Right atrium auricular region (tissue), 2 donors: ENCODE measurements at regions not wholly inside any gene's neighbourhood (a gene's known extent, or its start where the extent isn't known, plus 50 kb on each side); places are given as distances from the start of the nearest gene placed in this dataset.

Source experiments
- DNase-seq: peaks from one replicate; pipeline ENCODE4 v3.0.0-alpha.2; 2019; ENCODE audit warnings: low spot score
- H3K27ac ChIP-seq, 2 donors: fragments of 200-600 bp; sonication (generic); 1 replicate in 1 of 2; 2 replicates in 1 of 2; pipeline ENCODE4 v1.5.1; 2016 to 2019
- H3K27me3 ChIP-seq, 2 donors: fragments of 200-600 bp; sonication (generic); one replicate each; pipeline versions ENCODE4 v1.5.1 to v1.6.0; 2017 to 2019
- H3K36me3 ChIP-seq: fragments of 200-600 bp; sonication (generic); one replicate; pipeline ENCODE4 v1.5.1; 2016
- H3K4me1 ChIP-seq, 2 donors: fragments of 200-600 bp; sonication (generic); one replicate each; pipeline versions ENCODE4 v1.5.1 to v1.6.0; 2017 to 2019
- H3K4me3 ChIP-seq, 2 donors: fragments of 200-600 bp; sonication (generic); 1 replicate in 1 of 2; 2 replicates in 1 of 2; pipeline ENCODE4 v1.5.1; 2017 to 2019; ENCODE audit warnings: mild to moderate bottlenecking in 1 of 2, moderate library complexity in 1 of 2
- H3K9me3 ChIP-seq, 2 donors: fragments of 200-600 bp; sonication (generic); one replicate each; pipeline ENCODE4 v1.5.1; 2019
- TF ChIP-seq, protein P1 (sequence below), 2 donors: fragments of 200-600 bp; sonication (generic); IDR thresholded peaks; one replicate each; pipeline ENCODE4 v1.5.1; 2019; ENCODE audit warnings: antibody characterized with exemption in 2 of 2

DNA sequence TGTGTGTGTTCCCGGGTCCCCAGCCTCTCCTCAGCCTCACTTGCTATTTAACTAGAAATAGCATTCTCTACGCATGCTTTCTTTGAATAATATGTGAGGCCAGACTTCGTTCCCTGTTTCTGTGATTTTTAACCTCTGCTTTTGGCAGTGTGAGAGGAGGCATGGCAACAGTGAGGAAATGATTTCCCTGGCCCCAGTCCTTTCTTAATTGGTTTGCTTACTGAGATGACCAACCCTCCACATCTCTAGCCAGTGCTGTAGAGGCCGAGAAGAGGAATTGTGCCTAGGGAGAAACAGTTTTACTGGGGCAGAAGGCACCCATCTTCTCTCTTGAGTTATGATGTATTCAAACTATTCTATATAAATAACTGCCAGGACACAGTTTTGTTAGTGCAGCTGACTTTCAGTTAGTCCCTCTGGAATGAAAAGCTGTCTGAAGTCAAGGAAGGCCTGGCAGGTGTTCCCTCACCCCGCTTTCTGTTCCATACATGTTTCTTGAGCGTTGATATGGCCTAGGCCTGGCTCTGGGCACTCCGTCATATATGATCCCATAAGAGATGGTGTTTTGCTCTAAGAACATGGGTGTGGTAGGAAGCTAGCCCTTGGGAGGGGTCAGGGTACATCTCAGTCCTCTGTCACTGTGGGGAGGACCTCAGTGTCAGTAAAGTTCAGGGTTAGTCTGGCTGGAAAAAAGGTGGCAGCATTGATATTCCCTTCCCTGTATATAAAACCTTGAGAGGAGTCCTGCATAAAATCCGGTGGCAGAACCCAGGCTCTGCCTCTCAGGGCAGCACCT lies 73.7 kb upstream of the NPAS1 start:
- no peaks in the 10 kb centered on the region for H3K9me3 ChIP-seq
- peaks cover 0 to 59% of the 10 kb centered on the region in 2 donors for H3K4me1 ChIP-seq
- H3K27ac ChIP-seq: peak overlapping the region; percentile 77 to 81
- no peaks in the 10 kb centered on the region for H3K27me3 ChIP-seq
- TF ChIP-seq, protein P1, sequence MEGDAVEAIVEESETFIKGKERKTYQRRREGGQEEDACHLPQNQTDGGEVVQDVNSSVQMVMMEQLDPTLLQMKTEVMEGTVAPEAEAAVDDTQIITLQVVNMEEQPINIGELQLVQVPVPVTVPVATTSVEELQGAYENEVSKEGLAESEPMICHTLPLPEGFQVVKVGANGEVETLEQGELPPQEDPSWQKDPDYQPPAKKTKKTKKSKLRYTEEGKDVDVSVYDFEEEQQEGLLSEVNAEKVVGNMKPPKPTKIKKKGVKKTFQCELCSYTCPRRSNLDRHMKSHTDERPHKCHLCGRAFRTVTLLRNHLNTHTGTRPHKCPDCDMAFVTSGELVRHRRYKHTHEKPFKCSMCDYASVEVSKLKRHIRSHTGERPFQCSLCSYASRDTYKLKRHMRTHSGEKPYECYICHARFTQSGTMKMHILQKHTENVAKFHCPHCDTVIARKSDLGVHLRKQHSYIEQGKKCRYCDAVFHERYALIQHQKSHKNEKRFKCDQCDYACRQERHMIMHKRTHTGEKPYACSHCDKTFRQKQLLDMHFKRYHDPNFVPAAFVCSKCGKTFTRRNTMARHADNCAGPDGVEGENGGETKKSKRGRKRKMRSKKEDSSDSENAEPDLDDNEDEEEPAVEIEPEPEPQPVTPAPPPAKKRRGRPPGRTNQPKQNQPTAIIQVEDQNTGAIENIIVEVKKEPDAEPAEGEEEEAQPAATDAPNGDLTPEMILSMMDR (IDR thresholded peaks at IDR 0.05): no peak
- no peaks in the 10 kb centered on the region for H3K36me3 ChIP-seq
- H3K4me3 ChIP-seq: peak overlapping the region in 1 of 2 donors; percentile 22
- no peak for DNase-seq

DNA sequence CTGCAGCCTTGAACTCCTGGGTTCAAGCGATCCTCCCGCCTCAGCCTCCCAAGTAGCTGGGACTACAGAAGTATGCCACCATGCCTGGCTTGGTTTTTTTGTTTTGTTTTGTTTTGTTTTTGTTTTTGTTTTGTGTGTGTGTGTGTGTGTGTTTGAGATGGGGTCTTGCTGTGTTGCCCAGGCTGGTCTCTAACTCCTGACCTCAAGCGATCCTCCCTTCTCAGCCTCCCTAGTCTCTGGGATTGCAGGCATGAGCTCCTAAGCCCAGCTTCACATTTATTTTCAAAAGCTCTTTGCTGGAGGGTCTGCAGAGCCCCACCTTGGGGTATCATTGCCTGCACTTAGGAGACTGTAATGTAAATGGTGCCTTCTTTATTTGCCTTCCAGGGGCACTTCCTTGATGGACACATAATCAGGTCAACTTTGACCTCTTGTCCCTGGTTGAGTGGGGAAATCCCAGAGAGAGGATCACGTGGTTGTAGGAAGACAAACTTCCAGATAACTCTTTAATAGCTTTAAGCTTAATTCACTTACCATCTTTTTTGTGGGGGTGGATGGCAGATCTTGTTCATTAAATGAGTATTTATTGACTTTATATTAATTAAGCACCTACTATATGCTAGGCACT lies 72.9 kb upstream of the NPAS1 start:
- DNase-seq: no peak
- no peaks in the 10 kb centered on the region for H3K36me3 ChIP-seq
- peaks cover 0 to 68% of the 10 kb centered on the region in 2 donors for H3K4me1 ChIP-seq
- no peak overlapping the region for H3K4me3 ChIP-seq
- TF ChIP-seq, protein P1 (IDR thresholded peaks at IDR 0.05): no peak
- peak overlapping the region; percentile 77 to 81 for H3K27ac ChIP-seq
- H3K27me3 ChIP-seq: no peaks in the 10 kb centered on the region
- H3K9me3 ChIP-seq: no peaks in the 10 kb centered on the region

DNA sequence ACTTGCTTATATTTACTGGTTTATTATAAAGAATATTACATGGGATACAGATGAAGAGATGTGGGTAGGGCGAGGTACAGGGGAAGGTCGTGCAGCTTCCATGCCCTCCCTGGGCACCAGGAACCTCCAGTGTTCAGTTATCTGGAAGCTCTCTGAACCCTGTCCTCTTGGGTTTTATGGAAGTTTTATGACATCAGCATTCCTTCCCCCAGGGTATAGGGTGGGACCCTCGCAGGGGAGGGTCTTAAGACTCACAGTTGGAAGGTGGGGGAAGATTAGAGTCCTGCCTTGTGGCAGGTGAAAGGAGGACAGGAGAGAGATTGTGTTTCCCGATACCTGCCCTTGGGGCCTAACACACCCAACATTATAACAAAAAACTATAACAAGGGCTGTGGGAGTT lies 71.8 kb upstream of the NPAS1 start:
- TF ChIP-seq, protein P1 (IDR thresholded peaks at IDR 0.05): no peak
- Histone ChIP-seq H3K36me3 (no peaks in the 10 kb centered on the region), H3K27me3 (no peaks in the 10 kb centered on the region), H3K27ac (no peak overlapping the region), H3K4me1 (peaks cover 0 to 69% of the 10 kb centered on the region in 2 donors), H3K9me3 (no peaks in the 10 kb centered on the region), H3K4me3 (no peak overlapping the region)
- no peak for DNase-seq

DNA sequence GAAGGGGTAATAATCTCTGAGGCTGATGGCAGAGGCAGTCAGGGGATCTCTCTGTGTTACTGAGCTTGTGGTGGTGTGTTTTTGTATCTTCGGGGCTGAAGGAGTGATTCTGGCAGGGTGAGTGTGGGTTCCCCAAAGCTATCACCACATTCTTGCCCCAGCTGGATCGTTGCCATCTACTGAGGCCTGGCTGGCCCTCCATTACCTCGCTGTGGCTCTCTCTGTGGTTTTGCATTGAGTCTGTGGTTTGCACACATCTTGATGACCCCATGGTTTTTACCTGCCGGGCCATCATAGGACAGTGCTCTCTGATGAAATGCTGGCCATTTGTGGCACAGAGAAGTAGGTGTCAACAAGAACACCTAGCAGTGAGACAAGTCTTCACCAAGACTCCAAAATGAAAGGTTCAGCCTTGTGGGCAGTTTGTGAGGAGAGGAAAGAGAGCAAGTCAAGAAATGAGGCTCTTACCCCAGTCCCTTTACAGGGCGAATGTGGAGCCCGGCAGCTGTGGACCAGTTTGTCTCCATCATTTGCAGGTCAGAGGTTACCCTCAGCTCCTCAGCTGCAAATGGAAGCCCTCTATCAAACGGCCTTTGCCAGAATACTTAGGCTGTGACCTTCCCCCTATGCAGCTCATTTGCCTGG lies 69.0 kb upstream of the NPAS1 start:
- peak overlapping the region in 1 of 2 donors; percentile 15 for H3K27ac ChIP-seq
- no peaks in the 10 kb centered on the region for H3K36me3 ChIP-seq
- TF ChIP-seq, protein P1 (IDR thresholded peaks at IDR 0.05): no peak
- peaks cover 0 to 73% of the 10 kb centered on the region in 2 donors for H3K4me1 ChIP-seq
- no peaks in the 10 kb centered on the region for H3K27me3 ChIP-seq
- H3K4me3 ChIP-seq: no peak overlapping the region
- no peak for DNase-seq
- H3K9me3 ChIP-seq: no peaks in the 10 kb centered on the region

DNA sequence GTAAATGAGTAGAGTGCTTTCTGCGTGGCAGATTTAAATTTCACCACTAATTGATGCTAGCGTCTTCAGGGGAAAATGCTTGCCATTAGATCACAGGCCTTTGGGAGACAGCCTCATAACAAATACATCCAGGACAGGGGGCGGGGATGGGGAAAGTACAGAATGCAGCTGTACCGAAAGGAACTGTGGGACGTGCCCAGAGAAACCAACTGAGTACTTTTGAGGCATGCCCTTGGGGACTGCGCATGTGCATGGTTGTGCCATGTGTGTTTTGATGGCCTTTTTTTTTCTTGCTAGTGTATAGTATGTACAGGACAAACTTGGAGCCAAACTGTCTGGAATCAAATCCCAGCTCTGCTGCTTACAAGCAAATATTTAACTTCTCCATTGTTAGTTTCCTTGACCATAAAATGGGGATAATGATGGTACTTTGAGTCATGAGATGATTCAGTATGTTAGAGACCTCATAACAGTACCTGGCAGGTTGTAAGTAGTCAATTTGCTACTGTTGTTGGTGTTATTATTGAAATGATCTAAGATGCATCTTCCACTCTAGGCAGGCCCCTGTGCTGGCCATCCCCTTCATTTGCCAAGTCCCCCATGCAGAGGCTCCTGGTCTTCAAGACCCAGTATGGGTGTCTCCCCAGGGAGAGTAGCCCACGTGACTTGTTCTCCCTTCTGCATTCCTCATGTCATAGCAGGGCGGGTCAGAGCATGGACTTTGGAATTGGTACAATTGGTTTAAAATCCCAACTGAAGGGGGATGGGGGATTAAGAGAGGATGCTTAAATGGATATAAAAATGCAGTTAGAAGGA lies 68.3 kb upstream of the NPAS1 start:
- peak overlapping the region in 1 of 2 donors; percentile 15 for H3K27ac ChIP-seq
- H3K9me3 ChIP-seq: no peaks in the 10 kb centered on the region
- peaks cover 0 to 69% of the 10 kb centered on the region in 2 donors for H3K4me1 ChIP-seq
- H3K36me3 ChIP-seq: no peaks in the 10 kb centered on the region
- no peak overlapping the region for H3K4me3 ChIP-seq
- TF ChIP-seq, protein P1 (IDR thresholded peaks at IDR 0.05): no peak
- no peak for DNase-seq
- H3K27me3 ChIP-seq: no peaks in the 10 kb centered on the region
